Rectal smooth muscle tissue (tissue), 1 donor: ENCODE measurements at regions not wholly inside any gene's neighbourhood (a gene's known extent, or its start where the extent isn't known, plus 50 kb on each side); places are given as distances from the start of the nearest gene placed in this dataset.

Experiments used
- H3K27ac ChIP-seq: one replicate; pipeline ENCODE4 v1.7.0; 2013; ENCODE audit warnings: low read depth, low read length, inconsistent platforms
- H3K27me3 ChIP-seq: one replicate; pipeline ENCODE4 v1.7.0; 2013; ENCODE audit warnings: low read length; ENCODE audit not compliant: control insufficient read depth, insufficient read depth
- H3K36me3 ChIP-seq: one replicate; pipeline ENCODE4 v1.7.0; 2013; ENCODE audit warnings: low read length; ENCODE audit not compliant: control insufficient read depth, insufficient read depth
- H3K4me1 ChIP-seq: one replicate; pipeline ENCODE4 v1.7.0; 2013; ENCODE audit warnings: low read length; ENCODE audit not compliant: control insufficient read depth, insufficient read depth
- H3K4me3 ChIP-seq: one replicate; pipeline ENCODE4 v1.7.0; 2013; ENCODE audit warnings: low read length
- H3K9ac ChIP-seq: one replicate; pipeline ENCODE4 v1.7.0; 2013; ENCODE audit warnings: low read length

DNA sequence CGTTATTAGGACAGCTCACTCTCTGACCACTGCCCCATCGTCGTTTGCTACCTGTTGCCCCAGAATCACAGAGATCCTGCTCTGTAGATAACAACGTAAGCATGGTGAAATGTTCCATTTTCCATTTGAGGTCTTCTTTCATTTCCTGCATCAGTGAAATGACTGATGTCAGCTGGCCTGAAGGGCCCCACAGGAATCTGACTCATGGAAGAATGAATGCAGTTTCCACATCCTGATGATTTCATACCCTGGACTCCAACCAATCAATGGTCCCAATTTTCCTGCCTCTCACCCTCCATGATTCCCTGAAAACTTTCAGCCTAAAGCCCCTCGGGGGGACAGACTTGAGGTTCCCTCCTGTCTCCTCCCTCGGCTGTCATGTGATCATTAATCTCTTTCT lies 394.4 kb upstream of the CDH4 start:
- Histone ChIP-seq H3K9ac (no peak overlapping the region), H3K27ac (no peak overlapping the region), H3K4me3 (no peak overlapping the region), H3K4me1 (no peaks in the 10 kb centered on the region), H3K36me3 (no peaks in the 10 kb centered on the region), H3K27me3 (no peaks in the 10 kb centered on the region)

DNA sequence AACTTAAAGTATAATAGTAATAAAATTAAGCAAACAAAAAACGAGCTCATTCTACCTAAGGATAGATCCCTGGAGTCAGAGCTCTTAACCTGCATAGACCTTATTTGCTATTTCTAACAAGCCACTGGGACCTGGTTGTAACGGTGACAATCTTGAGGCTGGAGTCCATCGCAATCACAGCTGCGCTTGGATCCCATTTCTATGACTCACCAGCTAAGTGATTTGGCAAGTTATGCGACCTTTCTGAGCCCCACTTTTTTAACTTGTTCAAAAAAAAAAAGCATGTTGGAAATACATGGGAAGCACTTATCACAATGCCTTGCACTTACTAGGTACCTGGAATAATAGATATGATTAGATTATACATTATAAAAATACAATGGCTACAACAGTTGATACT lies 389.5 kb upstream of the CDH4 start:
- Histone ChIP-seq H3K9ac (no peak overlapping the region), H3K36me3 (no peaks in the 10 kb centered on the region), H3K27ac (no peak overlapping the region), H3K4me3 (no peak overlapping the region), H3K4me1 (no peaks in the 10 kb centered on the region), H3K27me3 (no peaks in the 10 kb centered on the region)

DNA sequence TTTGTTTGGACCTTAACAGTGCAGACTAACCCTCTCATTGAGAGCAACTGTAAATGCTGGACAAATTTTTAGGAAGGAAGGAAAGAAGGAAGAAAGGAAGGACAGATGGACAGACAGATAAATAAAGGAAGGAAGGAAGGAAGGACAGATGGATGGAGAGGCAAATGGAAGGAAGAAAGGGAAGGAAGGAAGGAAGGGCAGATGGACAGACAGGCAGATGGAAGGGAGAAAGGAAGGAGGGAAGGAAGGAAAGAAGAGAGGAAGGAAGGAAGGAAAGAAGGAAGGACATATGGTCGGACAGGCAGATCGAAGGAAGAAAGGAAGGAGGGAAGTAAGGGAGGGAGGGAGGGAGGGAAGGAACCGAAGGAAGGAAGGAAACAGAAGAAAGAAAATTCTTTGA lies 388.5 kb upstream of the CDH4 start:
- Histone ChIP-seq H3K4me1 (no peaks in the 10 kb centered on the region), H3K9ac (no peak overlapping the region), H3K4me3 (no peak overlapping the region), H3K27me3 (no peaks in the 10 kb centered on the region), H3K27ac (no peak overlapping the region), H3K36me3 (no peaks in the 10 kb centered on the region)

DNA sequence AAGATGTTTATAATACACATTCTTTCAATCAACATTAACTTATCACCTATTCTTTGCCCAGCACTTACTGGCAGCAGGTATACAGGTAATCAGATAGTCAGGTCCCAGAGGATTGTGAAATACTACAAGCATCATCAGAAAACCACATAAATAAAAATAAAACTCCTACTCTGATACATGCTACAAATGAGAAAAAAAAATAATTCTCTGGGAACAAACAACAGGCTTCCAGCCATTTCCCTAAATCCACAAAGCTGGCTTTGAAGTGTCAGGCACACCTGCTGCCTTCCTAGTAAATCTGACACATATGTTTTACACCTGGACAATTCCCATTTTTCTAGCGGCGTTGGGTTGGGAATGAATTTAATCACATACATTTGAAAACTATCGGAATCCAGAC lies 384.5 kb upstream of the CDH4 start:
- no peak overlapping the region for H3K4me3 ChIP-seq

DNA sequence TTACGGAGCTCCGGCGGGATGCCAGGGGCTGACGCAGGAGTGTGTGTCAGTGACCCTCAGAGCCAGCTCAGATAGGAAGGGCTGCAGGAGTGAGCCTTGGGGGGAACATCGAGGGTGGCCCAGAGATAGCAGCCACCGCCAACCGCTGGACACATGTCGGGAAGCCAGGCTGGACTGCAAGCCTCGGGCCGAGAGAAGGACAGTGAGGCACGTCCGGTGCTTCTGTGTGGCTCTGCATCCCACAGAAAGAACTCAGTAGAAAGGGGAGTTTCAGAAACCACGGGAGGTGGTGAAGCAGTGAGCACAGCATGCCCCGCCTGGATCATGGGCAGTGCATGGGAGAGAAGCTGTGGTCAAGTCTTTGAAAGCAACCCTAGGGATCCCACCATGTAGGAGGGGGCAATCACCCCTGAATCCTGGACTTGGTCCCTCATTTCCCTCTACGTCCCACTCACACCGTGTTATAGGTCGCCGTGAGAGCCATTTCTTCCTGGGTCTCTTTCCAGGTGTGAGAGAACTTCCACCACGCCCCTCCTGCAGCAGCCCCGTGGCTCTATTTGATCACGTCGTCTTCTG lies 383.7 kb upstream of the CDH4 start:
- no peaks in the 10 kb centered on the region for H3K36me3 ChIP-seq
- no peak overlapping the region for H3K4me3 ChIP-seq
- no peaks in the 10 kb centered on the region for H3K4me1 ChIP-seq
- no peaks in the 10 kb centered on the region for H3K27me3 ChIP-seq
- H3K9ac ChIP-seq: no peak overlapping the region
- no peak overlapping the region for H3K27ac ChIP-seq

More for the DNA sequence above, 384.5 kb upstream of the CDH4 start:
- no peak overlapping the region for H3K9ac ChIP-seq
- H3K27ac ChIP-seq: no peak overlapping the region
- H3K4me1 ChIP-seq: no peaks in the 10 kb centered on the region
- H3K27me3 ChIP-seq: no peaks in the 10 kb centered on the region
- no peaks in the 10 kb centered on the region for H3K36me3 ChIP-seq

DNA sequence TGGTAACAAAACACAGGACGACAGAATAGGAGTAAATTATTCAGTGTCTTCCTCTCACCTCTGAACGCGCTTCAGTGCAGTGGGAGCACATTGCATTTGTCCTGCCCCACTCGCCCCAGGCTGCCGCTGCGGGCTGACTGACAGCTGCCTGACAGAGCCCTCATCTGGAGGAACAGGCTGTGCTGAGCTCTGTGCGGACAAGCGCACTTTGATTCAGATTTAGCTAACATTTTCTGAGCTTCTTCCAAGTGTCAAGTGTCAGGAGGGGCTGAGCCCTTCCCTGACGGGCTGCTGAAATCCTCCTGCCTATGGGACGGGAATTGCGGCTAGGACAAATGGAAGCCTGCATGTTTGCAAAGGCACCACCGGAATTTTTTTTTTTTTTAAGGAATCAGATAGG lies 383.0 kb upstream of the CDH4 start:
- Histone ChIP-seq H3K36me3 (no peaks in the 10 kb centered on the region), H3K27ac (no peak overlapping the region), H3K4me3 (no peak overlapping the region), H3K27me3 (no peaks in the 10 kb centered on the region), H3K4me1 (no peaks in the 10 kb centered on the region), H3K9ac (no peak overlapping the region)

DNA sequence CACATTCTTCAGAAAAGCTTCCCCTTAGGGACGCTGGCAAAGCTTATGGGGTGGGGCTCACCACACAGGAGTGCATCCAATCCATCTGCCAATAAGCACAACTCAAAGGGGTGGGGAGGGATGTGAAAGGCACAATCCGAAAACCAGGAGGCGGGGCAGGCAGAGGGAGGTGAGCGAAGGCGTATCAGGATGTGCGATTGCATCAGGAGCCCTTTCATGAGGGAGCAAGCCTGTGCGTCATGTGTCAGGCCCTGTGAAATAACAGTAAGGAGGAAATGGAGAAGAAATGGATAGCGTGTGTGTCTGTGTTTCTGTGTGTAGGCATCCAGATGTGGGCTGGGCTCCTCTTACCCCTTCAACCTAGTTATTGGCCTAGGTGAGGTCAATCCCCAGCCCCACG lies 382.4 kb upstream of the CDH4 start:
- no peak overlapping the region for H3K27ac ChIP-seq
- no peaks in the 10 kb centered on the region for H3K36me3 ChIP-seq
- no peaks in the 10 kb centered on the region for H3K4me1 ChIP-seq
- H3K4me3 ChIP-seq: no peak overlapping the region
- no peak overlapping the region for H3K9ac ChIP-seq
- H3K27me3 ChIP-seq: no peaks in the 10 kb centered on the region

DNA sequence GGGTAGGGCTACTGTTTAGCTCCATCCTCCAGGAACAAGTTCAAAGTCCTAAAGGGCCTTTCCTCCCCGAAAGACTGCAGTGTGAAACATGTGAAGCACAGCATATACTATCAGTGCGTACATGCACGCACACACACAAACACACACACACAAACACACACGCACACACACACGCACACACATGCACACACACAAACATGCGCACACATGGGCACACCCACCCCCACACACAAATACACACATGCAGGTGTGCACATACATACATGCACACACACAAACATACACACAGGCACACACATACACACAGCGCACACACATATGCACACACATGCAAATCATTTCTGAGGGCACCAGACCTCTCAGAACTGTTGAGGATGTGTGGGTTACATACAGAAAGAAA lies 382.0 kb upstream of the CDH4 start:
- H3K27me3 ChIP-seq: no peaks in the 10 kb centered on the region
- H3K36me3 ChIP-seq: no peaks in the 10 kb centered on the region
- H3K27ac ChIP-seq: no peak overlapping the region
- H3K9ac ChIP-seq: no peak overlapping the region
- H3K4me1 ChIP-seq: no peaks in the 10 kb centered on the region
- no peak overlapping the region for H3K4me3 ChIP-seq

DNA sequence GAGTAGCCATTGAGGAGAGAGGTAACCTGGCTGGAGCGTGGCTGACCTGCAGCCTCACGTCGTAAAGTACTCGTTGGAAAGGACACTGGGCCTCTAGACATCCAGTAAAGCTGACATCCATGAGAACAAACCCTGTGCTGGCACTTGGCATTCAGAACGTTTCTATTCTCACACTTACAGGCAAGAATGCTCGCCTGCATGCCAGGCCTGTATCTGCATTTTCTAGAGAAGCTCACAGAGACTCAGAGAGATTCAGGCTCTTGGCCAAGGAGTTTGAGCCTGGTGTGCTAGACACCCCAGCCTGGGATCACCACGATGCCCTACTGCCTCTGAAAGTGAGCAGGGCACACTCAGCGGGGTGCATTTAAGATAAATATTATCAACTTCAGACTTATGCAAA lies 379.8 kb upstream of the CDH4 start:
- Histone ChIP-seq H3K4me3 (no peak overlapping the region), H3K27me3 (no peaks in the 10 kb centered on the region), H3K4me1 (no peaks in the 10 kb centered on the region), H3K36me3 (no peaks in the 10 kb centered on the region), H3K9ac (no peak overlapping the region), H3K27ac (no peak overlapping the region)

DNA sequence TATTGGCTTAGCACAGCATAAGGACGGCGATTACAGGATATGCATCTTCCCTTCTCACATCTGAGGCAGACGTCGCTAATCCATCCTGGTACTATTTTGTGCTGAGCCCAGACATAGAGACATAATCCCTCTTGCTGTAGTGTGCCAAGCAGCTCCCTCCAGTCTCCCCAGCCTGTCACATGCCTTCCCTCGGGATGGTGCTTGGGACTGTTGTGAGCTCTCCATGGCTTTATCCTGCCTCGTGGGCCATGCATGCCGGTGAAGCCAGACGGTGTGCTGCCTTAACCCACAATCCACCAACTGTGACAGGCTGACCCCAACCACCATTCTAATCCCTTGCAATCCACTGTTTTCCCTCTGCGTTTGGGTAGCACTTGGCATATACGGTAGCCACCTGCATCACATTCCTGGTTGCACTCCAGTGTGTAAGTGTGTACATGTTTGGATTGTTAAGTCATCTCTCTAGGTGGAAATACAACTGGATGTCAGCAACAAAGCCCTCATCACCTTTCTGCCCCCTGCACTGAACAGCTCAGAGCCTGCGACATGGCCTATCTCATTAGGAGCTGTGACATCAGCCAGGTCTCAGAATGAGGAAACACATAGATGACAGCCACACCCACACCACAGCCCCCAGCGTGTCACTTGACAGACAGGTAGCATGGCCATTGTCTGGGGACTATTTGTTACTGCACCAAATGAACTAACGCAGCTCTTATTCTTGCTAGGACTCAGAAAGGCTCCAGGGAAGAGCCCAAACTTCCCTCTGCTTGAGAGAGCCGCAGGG lies 374.8 kb upstream of the CDH4 start:
- Histone ChIP-seq H3K27me3 (no peaks in the 10 kb centered on the region), H3K4me3 (no peak overlapping the region), H3K36me3 (no peaks in the 10 kb centered on the region), H3K9ac (no peak overlapping the region), H3K27ac (no peak overlapping the region), H3K4me1 (no peaks in the 10 kb centered on the region)

DNA sequence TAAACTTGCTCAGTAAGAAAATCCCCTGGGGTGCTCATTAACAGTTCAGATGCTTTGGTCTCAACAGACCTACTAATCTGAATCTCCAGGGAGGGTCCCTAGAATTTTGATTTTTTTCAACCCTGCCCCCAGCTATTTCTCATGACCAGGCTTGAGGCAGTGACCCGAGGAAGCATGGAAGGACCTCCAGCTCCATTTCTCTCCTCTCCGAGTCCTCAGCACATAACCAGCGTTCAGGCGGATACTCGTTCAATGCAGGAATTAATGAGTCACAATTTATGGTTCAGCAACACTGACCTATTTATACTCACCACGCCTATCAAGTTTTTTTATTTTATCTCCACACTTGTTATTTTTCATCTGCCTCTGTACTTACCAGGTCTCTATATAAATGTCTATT lies 369.2 kb upstream of the CDH4 start:
- H3K36me3 ChIP-seq: no peaks in the 10 kb centered on the region
- H3K27me3 ChIP-seq: no peaks in the 10 kb centered on the region
- H3K9ac ChIP-seq: no peak overlapping the region
- no peak overlapping the region for H3K27ac ChIP-seq
- no peak overlapping the region for H3K4me3 ChIP-seq
- no peaks in the 10 kb centered on the region for H3K4me1 ChIP-seq

DNA sequence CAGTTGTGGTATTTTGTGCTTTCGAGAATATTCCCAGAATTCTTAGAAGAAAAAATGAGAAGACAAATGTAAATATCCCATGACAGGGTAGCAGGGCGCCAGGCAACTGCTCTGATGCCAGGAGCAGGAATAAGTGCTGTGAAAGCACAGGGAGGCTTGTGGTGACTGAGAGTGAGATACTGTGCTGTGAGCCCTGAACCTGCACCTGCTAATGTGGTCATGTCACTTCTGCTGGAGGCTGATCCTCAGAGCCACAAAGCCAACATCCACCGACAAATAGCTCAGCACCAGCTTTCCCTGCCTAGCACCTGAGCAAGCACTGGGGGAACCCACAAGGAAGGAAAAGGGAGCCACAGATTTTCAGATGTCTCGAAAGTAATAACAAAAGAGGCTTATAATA lies 368.6 kb upstream of the CDH4 start:
- no peaks in the 10 kb centered on the region for H3K36me3 ChIP-seq
- no peak overlapping the region for H3K9ac ChIP-seq
- no peaks in the 10 kb centered on the region for H3K4me1 ChIP-seq
- H3K4me3 ChIP-seq: no peak overlapping the region
- H3K27me3 ChIP-seq: no peaks in the 10 kb centered on the region
- H3K27ac ChIP-seq: no peak overlapping the region

DNA sequence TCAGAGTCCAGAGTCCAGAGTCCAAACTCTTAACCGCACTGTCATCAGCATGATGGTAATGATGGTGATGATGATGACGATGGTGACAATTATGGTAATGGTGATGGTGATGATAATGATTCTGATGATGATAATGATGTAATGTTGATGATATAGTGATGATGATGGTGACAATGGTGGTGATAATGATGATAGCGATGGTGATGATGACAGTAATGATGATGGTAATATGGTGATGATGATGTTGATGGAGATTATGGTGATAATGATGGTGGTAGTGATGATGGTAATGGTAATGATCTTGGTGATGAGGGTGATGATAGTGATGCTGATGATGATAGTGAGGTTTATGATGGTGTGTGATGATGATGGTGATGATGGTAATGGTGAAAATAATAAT lies 367.8 kb upstream of the CDH4 start:
- H3K4me3 ChIP-seq: no peak overlapping the region
- H3K4me1 ChIP-seq: no peaks in the 10 kb centered on the region
- H3K9ac ChIP-seq: no peak overlapping the region
- no peaks in the 10 kb centered on the region for H3K36me3 ChIP-seq
- H3K27ac ChIP-seq: no peak overlapping the region
- no peaks in the 10 kb centered on the region for H3K27me3 ChIP-seq
